Left lung (tissue), 4 donors: ENCODE measurements at regions not wholly inside any gene's neighbourhood (a gene's known extent, or its start where the extent isn't known, plus 50 kb on each side); places are given as distances from the start of the nearest gene placed in this dataset.

Experiments used
- ATAC-seq: fragments of 200-7000 bp; cut with Tn5 transposase; one replicate; pipeline ENCODE4 v1.9.1; 2020; ENCODE audit warnings: moderate library complexity
- DNase-seq, 4 donors: peaks; one replicate each; pipeline ENCODE4 v3.0.0-alpha.2; 2013 to 2020
- H3K27ac ChIP-seq, 2 donors: fragments of 200-600 bp; sonication (generic) in 1 of 2; one replicate each; pipeline versions ENCODE4 v1.5.0 to v1.8.0; 2020 to 2021
- H3K27me3 ChIP-seq, 2 donors: fragments of 200-600 bp; sonication (generic) in 1 of 2; one replicate each; pipeline versions ENCODE4 v1.5.0 to v1.8.0; 2020 to 2021
- H3K36me3 ChIP-seq, 2 donors: fragments of 200-600 bp; sonication (generic) in 1 of 2; one replicate each; pipeline versions ENCODE4 v1.5.0 to v1.8.0; 2020 to 2021
- H3K4me1 ChIP-seq, 2 donors: fragments of 200-600 bp; one replicate each; pipeline ENCODE4 v1.8.0; 2021
- H3K4me3 ChIP-seq, 2 donors: fragments of 200-600 bp; sonication (generic) in 1 of 2; one replicate each; pipeline versions ENCODE4 v1.5.0 to v1.8.0; 2020 to 2021; ENCODE audit warnings: mild to moderate bottlenecking in 1 of 2
- H3K9me3 ChIP-seq, 2 donors: fragments of 200-600 bp; sonication (generic) in 1 of 2; one replicate each; pipeline versions ENCODE4 v1.5.0 to v1.8.0; 2020 to 2021
- intact Hi-C, 2 donors: fragments of 100-400 bp; cut with DNase I; formaldehyde crosslinking; loops; one replicate each; pipeline versions ENCODE4 v1.11.2 to v1.14.2; 2022
- TF ChIP-seq, protein P1 (sequence below), 2 donors: fragments of 200-600 bp; sonication (generic) in 1 of 2; IDR thresholded peaks; one replicate each; pipeline versions ENCODE4 v1.5.0 to v1.8.0; 2021; ENCODE audit warnings: antibody characterized with exemption in 2 of 2
- donor health status: DM: no; HTN: yes; CAD: no.
- donor health status: DM: no; HTN: no; CAD: no.

- intact Hi-C loops, result no loop called here
- H3K4me3 ChIP-seq, result no peak overlapping the region
- H3K36me3 ChIP-seq, result no peaks in the 10 kb centered on the region
- DNase-seq (no peak), ATAC-seq (no peak)
- H3K27me3 ChIP-seq, result peaks cover 0 to 5% of the 10 kb centered on the region in 2 donors
- no peak overlapping the region for H3K27ac ChIP-seq
- no peaks in the 10 kb centered on the region for H3K9me3 ChIP-seq
- TF ChIP-seq, protein P1, sequence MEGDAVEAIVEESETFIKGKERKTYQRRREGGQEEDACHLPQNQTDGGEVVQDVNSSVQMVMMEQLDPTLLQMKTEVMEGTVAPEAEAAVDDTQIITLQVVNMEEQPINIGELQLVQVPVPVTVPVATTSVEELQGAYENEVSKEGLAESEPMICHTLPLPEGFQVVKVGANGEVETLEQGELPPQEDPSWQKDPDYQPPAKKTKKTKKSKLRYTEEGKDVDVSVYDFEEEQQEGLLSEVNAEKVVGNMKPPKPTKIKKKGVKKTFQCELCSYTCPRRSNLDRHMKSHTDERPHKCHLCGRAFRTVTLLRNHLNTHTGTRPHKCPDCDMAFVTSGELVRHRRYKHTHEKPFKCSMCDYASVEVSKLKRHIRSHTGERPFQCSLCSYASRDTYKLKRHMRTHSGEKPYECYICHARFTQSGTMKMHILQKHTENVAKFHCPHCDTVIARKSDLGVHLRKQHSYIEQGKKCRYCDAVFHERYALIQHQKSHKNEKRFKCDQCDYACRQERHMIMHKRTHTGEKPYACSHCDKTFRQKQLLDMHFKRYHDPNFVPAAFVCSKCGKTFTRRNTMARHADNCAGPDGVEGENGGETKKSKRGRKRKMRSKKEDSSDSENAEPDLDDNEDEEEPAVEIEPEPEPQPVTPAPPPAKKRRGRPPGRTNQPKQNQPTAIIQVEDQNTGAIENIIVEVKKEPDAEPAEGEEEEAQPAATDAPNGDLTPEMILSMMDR (IDR thresholded peaks at IDR 0.05), result no peak
- no peaks in the 10 kb centered on the region for H3K4me1 ChIP-seq
Observed at GRCh38 chr13:110023729-110024644, 237.6 kb upstream of the IRS2 start.

GRCh38 chr13:110018009-110018408, 231.6 kb upstream of the IRS2 start:
- Histone ChIP-seq H3K9me3 (no peaks in the 10 kb centered on the region), H3K4me1 (no peaks in the 10 kb centered on the region), H3K27ac (no peak overlapping the region), H3K4me3 (no peak overlapping the region), H3K27me3 (peaks cover 0 to 6% of the 10 kb centered on the region in 2 donors), H3K36me3 (no peaks in the 10 kb centered on the region)
- ATAC-seq, result no peak
- TF ChIP-seq, protein P1 (IDR thresholded peaks at IDR 0.05), result no peak
- intact Hi-C loops, result no loop called here
- no peak for DNase-seq

DNA sequence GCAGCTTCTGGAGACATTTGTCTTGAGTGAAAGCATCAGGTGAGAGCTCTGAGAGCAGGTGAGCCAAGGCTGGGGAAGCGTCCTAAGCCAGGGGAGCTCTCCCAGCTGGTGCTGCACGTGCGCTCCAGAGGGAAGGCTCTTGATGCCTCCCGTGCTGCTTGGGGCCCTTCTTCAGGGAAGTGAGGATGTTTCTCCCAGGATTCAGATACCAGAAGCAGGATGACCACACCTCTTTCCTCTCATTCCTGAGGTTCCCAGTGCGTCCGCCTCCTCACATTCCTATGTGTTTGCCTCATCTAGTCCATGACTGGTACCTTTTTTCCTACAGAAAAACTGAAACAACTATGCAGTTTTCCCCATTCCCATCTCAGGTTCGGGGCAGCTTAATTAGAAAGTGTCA, 231.0 kb upstream of the IRS2 start:
- H3K4me3 ChIP-seq, result no peak overlapping the region
- no peak overlapping the region for H3K27ac ChIP-seq
- H3K36me3 ChIP-seq, result no peaks in the 10 kb centered on the region
- TF ChIP-seq, protein P1 (IDR thresholded peaks at IDR 0.05), result no peak
- DNase-seq (no peak), ATAC-seq (peak; percentile 87)
- no peaks in the 10 kb centered on the region for H3K4me1 ChIP-seq
- intact Hi-C loops, result no loop called here
- H3K27me3 ChIP-seq, result peaks cover 0 to 6% of the 10 kb centered on the region in 2 donors
- H3K9me3 ChIP-seq, result no peaks in the 10 kb centered on the region

DNA sequence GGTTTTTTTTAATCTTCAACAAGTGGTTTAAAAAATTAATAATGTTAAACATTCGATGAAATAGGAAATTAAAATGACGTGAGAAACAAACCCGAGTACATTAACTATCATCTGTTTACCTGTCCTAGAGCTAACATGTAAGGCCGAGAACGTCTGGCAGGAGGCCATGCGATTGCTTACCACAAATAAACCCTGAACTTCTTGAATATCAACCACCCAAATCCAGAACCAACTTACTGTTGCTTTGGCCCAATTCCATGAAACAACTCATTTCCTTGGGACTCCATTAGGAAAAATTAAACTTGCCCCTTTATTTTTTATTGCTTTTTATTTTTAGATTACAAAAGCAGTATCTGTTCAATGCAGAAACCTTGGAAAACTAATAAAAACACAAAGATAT, 228.9 kb upstream of the IRS2 start:
- ATAC-seq, result no peak
- peaks cover 0 to 6% of the 10 kb centered on the region in 2 donors for H3K27me3 ChIP-seq
- no peaks in the 10 kb centered on the region for H3K4me1 ChIP-seq
- H3K36me3 ChIP-seq, result no peaks in the 10 kb centered on the region
- no peak overlapping the region for H3K4me3 ChIP-seq
- TF ChIP-seq, protein P1 (IDR thresholded peaks at IDR 0.05), result no peak
- no peak overlapping the region for H3K27ac ChIP-seq
- no peak for DNase-seq
- no peaks in the 10 kb centered on the region for H3K9me3 ChIP-seq
- intact Hi-C loops, result no loop called here

GRCh38 chr13:110014719-110015118, 228.3 kb upstream of the IRS2 start:
- Histone ChIP-seq H3K27me3 (peaks cover 0 to 6% of the 10 kb centered on the region in 2 donors), H3K4me3 (no peak overlapping the region), H3K36me3 (no peaks in the 10 kb centered on the region), H3K27ac (no peak overlapping the region), H3K4me1 (no peaks in the 10 kb centered on the region), H3K9me3 (no peaks in the 10 kb centered on the region)
- ATAC-seq, result no peak
- DNase-seq, result no peak
- TF ChIP-seq, protein P1 (IDR thresholded peaks at IDR 0.05), result no peak
- intact Hi-C loops, result no loop called here
